Stomach (tissue), 8 donors: ENCODE measurements at regions not wholly inside any gene's neighbourhood (a gene's known extent, or its start where the extent isn't known, plus 50 kb on each side); places are given as distances from the start of the nearest gene placed in this dataset.

Experiments used
- DNase-seq, 2 donors: peaks; one replicate each; pipeline versions ENCODE4 v3.0.0 to v3.0.0-alpha.2; 2013 to 2019
- H3K27ac ChIP-seq, 5 donors: fragments of 200-600 bp in 4 of 5; sonication (generic) in 4 of 5; one replicate each; pipeline ENCODE4 v1.5.1; 2013 to 2019; ENCODE audit warnings: mild to moderate bottlenecking in 1 of 5, moderate library complexity in 1 of 5
- H3K27me3 ChIP-seq, 3 donors: fragments of 200-600 bp; sonication (generic); one replicate each; pipeline ENCODE4 v1.5.1; 2017 to 2019; ENCODE audit warnings: mixed run types in 1 of 3
- H3K36me3 ChIP-seq, 4 donors: fragments of 200-600 bp; sonication (generic); 1 replicate in 3 of 4; 2 replicates in 1 of 4; pipeline ENCODE4 v1.5.1; 2016 to 2019
- H3K4me1 ChIP-seq, 4 donors: fragments of 200-600 bp; sonication (generic); one replicate each; pipeline ENCODE4 v1.5.1; 2016 to 2019
- H3K4me3 ChIP-seq, 4 donors: fragments of 200-600 bp; sonication (generic) in 3 of 4; one replicate each; pipeline ENCODE4 v1.5.1; 2016 to 2019; ENCODE audit warnings: mild to moderate bottlenecking in 1 of 4
- H3K9me3 ChIP-seq, 4 donors: fragments of 200-600 bp; sonication (generic); one replicate each; pipeline ENCODE4 v1.5.1; 2016 to 2019
- EP300 ChIP-seq: sonication (generic); formaldehyde crosslinking; IDR thresholded peaks from one replicate; pipeline ENCODE4 v1.6.1; 2017; ENCODE audit warnings: antibody characterized with exemption
- POLR2A ChIP-seq, 4 donors: fragments of 450-650 bp; IDR thresholded peaks; one replicate each; pipeline ENCODE4 v1.6.1; 2016; ENCODE audit warnings: antibody characterized with exemption in 4 of 4, control low read depth in 2 of 4, mild to moderate bottlenecking in 1 of 4, moderate library complexity in 1 of 4
- POLR2AphosphoS5 ChIP-seq, 3 donors: sonication (generic); formaldehyde crosslinking; IDR thresholded peaks; one replicate each; pipeline ENCODE4 v1.6.1; 2016; ENCODE audit warnings: antibody characterized with exemption in 3 of 3
- WGBS, 5 donors: extraction: QIAGEN DNeasy Blood & Tissue Kit in 3 of 5; methylation state at CpG; one replicate each; pipeline versions ENCODE4 v1.1.5 to v1.1.7; 2013 to 2018; 5-methylcytosine and 5-hydroxymethylcytosine counted together
- intact Hi-C: fragments of 100-400 bp; cut with DNase I; formaldehyde crosslinking; loops from one replicate; pipeline ENCODE4 v1.15.1; 2023; ENCODE audit warnings: low total_unique reads
- TF ChIP-seq, protein P1 (sequence below), 7 experiments: fragments of 450-650 bp in 4 of 7; fragments of 200-600 bp in 3 of 7; sonication (generic) in 3 of 7; IDR thresholded peaks; one replicate each; pipeline ENCODE4 v1.5.1; 2016 to 2019; ENCODE audit warnings: antibody characterized with exemption in 7 of 7, control low read depth in 2 of 7, mild to moderate bottlenecking in 1 of 7
- donor health status: healthy with polysubstance abuse.
- donor health status: Bipolar disorder and iron deficiency.
- donor health status: healthy.

GRCh38 chr16:73505577-73505976 lies 457.6 kb upstream of the ZFHX3 start:
- H3K4me1 ChIP-seq, result no peaks in the 10 kb centered on the region
- WGBS, 5 donors, result 58 to 88% (median 70%) methylated on average over 5 of the region's 5 CpGs
- no peaks in the 10 kb centered on the region for H3K9me3 ChIP-seq
- TF ChIP-seq POLR2AphosphoS5 (IDR thresholded peaks at IDR 0.05), result no peak
- TF ChIP-seq, protein P1, sequence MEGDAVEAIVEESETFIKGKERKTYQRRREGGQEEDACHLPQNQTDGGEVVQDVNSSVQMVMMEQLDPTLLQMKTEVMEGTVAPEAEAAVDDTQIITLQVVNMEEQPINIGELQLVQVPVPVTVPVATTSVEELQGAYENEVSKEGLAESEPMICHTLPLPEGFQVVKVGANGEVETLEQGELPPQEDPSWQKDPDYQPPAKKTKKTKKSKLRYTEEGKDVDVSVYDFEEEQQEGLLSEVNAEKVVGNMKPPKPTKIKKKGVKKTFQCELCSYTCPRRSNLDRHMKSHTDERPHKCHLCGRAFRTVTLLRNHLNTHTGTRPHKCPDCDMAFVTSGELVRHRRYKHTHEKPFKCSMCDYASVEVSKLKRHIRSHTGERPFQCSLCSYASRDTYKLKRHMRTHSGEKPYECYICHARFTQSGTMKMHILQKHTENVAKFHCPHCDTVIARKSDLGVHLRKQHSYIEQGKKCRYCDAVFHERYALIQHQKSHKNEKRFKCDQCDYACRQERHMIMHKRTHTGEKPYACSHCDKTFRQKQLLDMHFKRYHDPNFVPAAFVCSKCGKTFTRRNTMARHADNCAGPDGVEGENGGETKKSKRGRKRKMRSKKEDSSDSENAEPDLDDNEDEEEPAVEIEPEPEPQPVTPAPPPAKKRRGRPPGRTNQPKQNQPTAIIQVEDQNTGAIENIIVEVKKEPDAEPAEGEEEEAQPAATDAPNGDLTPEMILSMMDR (IDR thresholded peaks at IDR 0.05), result no peak
- no peak for TF ChIP-seq POLR2A (IDR thresholded peaks at IDR 0.05)
- no peak for TF ChIP-seq EP300
- no peak overlapping the region for H3K4me3 ChIP-seq
- H3K27ac ChIP-seq, result no peak overlapping the region
- peak in 1 of 2 donors; percentile 68 for DNase-seq
- H3K36me3 ChIP-seq, result no peaks in the 10 kb centered on the region
- intact Hi-C loops, result no loop called here
- H3K27me3 ChIP-seq, result peaks cover 0 to 5% (median 0%) of the 10 kb centered on the region in 3 donors

DNA sequence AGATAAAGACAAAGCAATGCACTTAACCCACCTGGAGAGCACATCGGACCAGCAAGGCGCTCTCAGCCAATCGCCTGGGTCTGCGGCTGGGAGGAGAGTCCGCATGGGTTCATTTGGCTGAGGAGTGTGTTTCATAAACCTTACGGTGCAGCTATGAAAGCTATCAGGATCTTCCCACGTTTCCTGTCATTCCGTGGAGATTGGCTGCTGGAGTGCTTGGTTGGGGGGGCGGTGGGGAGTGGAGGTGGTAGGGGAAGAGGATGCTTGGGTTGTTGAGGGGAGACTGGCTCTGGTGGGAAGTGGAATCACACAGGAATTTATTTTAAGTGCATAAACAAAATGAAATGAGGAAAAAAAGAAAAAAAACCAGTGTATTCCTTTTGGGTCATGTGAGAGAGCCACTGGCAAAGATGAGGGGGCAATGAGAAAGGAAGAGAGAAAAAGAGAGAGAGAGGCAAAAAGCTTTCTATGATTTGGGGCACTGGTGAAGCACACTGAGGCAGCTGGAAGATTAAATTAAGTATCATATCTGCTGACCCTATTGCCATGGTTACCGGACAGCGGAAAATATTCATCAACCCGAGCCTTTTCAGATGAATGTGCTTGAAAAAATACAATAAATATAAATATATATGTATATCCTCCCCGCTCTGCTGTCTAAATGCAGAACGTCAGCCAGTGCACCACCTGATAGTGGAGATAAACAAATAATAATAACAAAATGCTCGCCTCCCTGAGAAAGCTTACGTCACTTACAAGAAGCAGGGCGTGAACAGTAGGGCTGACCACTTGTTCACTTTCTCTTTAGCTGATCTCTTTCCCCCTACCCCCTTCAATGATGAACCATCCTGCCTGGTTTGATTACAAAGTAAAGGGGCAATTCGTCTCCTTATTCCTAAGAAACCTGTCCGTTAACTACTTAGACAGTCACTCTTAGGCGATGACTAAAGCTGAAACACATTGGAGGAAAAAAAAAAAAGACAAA lies 457.0 kb upstream of the ZFHX3 start:
- Histone ChIP-seq H3K9me3 (no peaks in the 10 kb centered on the region), H3K4me1 (no peaks in the 10 kb centered on the region), H3K4me3 (no peak overlapping the region), H3K27me3 (peaks cover 0 to 5% (median 0%) of the 10 kb centered on the region in 3 donors), H3K36me3 (no peaks in the 10 kb centered on the region), H3K27ac (no peak overlapping the region)
- DNase-seq, result peak in 1 of 2 donors; percentile 32
- TF ChIP-seq POLR2AphosphoS5 (IDR thresholded peaks at IDR 0.05) (no peak), POLR2A (IDR thresholded peaks at IDR 0.05) (no peak)
- 61 to 70% (median 66%) methylated on average over 20 of the region's 20 CpGs for whole genome bisulfite sequencing, 5 donors
- intact Hi-C loops, result no loop called here

- Histone ChIP-seq H3K27me3 (peaks cover 0 to 5% (median 0%) of the 10 kb centered on the region in 3 donors), H3K27ac (no peak overlapping the region), H3K4me3 (no peak overlapping the region), H3K4me1 (no peaks in the 10 kb centered on the region), H3K36me3 (no peaks in the 10 kb centered on the region), H3K9me3 (no peaks in the 10 kb centered on the region)
- intact Hi-C loops, result no loop called here
- WGBS, 5 donors, result 78 to 91% (median 87%) methylated on average over 8 of the region's 8 CpGs
- TF ChIP-seq EP300 (no peak), POLR2A (IDR thresholded peaks at IDR 0.05) (no peak), POLR2AphosphoS5 (IDR thresholded peaks at IDR 0.05) (no peak)
- TF ChIP-seq, protein P1 (IDR thresholded peaks at IDR 0.05), result no peak
- DNase-seq, result no peak
Observed at GRCh38 chr16:73503093-73503492, 455.2 kb upstream of the ZFHX3 start.

DNA sequence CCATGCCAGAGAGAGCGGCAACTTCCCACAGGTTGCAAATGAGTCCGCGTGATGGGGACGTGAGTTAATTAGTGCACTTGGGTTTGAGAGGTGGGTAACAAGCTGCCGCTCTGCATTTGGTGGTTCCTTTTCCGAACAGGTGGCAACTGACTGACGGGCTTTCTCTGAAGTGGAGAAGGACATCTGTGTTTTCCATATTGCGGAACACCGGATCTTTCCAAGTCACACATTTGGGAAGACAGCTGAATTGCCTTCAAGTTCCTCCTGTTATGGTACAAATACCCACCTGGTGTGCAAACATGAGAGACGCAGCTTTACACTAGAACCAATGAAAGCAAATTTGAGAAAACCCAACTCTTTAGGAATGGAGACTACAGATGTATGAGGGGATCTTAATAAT lies 451.3 kb upstream of the ZFHX3 start:
- Histone ChIP-seq H3K27ac (no peak overlapping the region), H3K4me1 (no peaks in the 10 kb centered on the region), H3K4me3 (no peak overlapping the region), H3K27me3 (peaks cover 0 to 7% (median 0%) of the 10 kb centered on the region in 3 donors), H3K36me3 (no peaks in the 10 kb centered on the region), H3K9me3 (no peaks in the 10 kb centered on the region)
- no peak for DNase-seq
- WGBS, 5 donors, result 93 to 95% (median 94%) methylated on average over 10 of the region's 10 CpGs
- TF ChIP-seq POLR2A (IDR thresholded peaks at IDR 0.05) (no peak), POLR2AphosphoS5 (IDR thresholded peaks at IDR 0.05) (no peak), EP300 (no peak)
- TF ChIP-seq, protein P1 (IDR thresholded peaks at IDR 0.05), result no peak
- intact Hi-C loops, result no loop called here

GRCh38 chr16:73485880-73486279 lies 438.0 kb upstream of the ZFHX3 start:
- no peaks in the 10 kb centered on the region for H3K4me1 ChIP-seq
- no peak for TF ChIP-seq POLR2AphosphoS5 (IDR thresholded peaks at IDR 0.05)
- TF ChIP-seq, protein P1 (IDR thresholded peaks at IDR 0.05), result no peak
- no peak for TF ChIP-seq EP300
- TF ChIP-seq POLR2A (IDR thresholded peaks at IDR 0.05), result no peak
- H3K36me3 ChIP-seq, result no peaks in the 10 kb centered on the region
- H3K4me3 ChIP-seq, result no peak overlapping the region
- no peaks in the 10 kb centered on the region for H3K9me3 ChIP-seq
- 64 to 81% (median 76%) methylated on average over 4 of the region's 4 CpGs for WGBS, 5 donors
- no peak for DNase-seq
- peaks cover 0 to 24% (median 3%) of the 10 kb centered on the region in 3 donors for H3K27me3 ChIP-seq
- H3K27ac ChIP-seq, result no peak overlapping the region
- intact Hi-C loops, result no loop called here
